Activated CD8-positive, alpha-beta memory T cell treated with anti-CD3 and anti-CD28 coated beads, Interleukin-2, amount 10 ng/mL, durations not matched to agents 7 days and 5 days (primary cell): ENCODE measurements at regions not wholly inside any gene's neighbourhood (a gene's known extent, or its start where the extent isn't known, plus 50 kb on each side); places are given as distances from the start of the nearest gene placed in this dataset.

Source experiments
- ATAC-seq: fragments of 150-1000 bp; cut with Tn5 transposase; one replicate; pipeline ENCODE4 v1.10.0; 2021; ENCODE audit warnings: moderate library complexity
- CTCF ChIA-PET: fragments of 350-600 bp; sonication (Branson Sonifier 250); formaldehyde crosslinking; loops from one replicate; lab custom pipeline; 2021; ENCODE audit warnings: antibody characterized with exemption; lab: Charles Lee
- DNase-seq: peaks from one replicate; pipeline ENCODE4 v3.0.0-alpha.2; 2020
- H3K27ac Mint-ChIP-seq: one replicate; pipeline ENCODE4 v1.8.0; 2021; ENCODE audit warnings: mild to moderate bottlenecking, mixed read lengths
- H3K27me3 Mint-ChIP-seq: one replicate; pipeline ENCODE4 v1.8.0; 2021; ENCODE audit warnings: mixed read lengths
- H3K36me3 Mint-ChIP-seq: one replicate; pipeline ENCODE4 v1.8.0; 2021; ENCODE audit warnings: mild to moderate bottlenecking, mixed read lengths
- H3K4me1 Mint-ChIP-seq: one replicate; pipeline ENCODE4 v1.8.0; 2021; ENCODE audit warnings: mixed read lengths
- H3K4me3 Mint-ChIP-seq: one replicate; pipeline ENCODE4 v1.8.0; 2021; ENCODE audit warnings: mild to moderate bottlenecking, moderate library complexity, mixed read lengths
- H3K9me3 Mint-ChIP-seq: one replicate; pipeline ENCODE4 v1.8.0; 2022; ENCODE audit warnings: low read depth, mixed read lengths

GRCh38 chr15:61684749-61685467 is 375.3 kb downstream of the VPS13C start:
- no peak for ATAC-seq
- Mint-ChIP-seq H3K27ac (no peak overlapping the region), H3K4me1 (no peaks in the 10 kb centered on the region)

DNA sequence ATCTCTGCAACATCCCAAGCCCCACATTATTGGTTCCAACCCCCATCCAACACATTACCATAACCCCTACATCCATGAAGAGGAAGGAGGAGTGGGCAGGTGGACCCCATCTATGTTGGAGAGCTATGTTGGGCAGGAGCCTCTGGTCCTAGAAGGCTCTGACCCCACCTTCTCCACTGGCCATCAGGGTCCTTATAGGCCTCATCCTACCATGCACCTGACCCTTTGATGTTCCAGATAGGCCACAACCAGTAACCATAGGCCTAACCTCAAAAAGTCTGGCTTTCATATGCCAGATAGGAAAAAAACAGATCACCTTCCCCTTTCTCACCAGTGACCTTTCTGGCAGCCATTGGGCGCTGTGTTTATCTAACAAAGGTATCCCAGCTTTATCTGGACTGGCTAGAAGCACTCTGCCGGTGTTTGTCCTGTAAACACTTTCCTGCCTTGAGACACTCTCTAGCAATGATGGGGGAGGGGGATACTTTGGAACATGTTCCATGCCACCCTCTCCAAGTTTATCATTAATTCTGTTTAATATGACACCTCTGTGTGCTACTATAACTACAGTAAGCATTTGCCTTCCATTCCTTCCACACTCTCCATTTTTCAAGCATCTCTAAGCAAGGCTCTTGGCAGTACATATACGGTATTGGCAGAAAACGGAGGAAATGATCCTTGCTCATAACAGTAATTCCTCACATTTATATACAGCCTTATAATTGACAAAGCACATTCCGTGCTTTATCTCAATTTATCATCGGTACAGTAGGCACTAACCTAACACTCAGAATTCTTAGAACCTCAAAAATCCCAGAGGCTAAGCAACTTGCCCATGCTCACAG is 377.1 kb downstream of the VPS13C start:
- no peak for ATAC-seq
- no peaks in the 10 kb centered on the region for H3K36me3 Mint-ChIP-seq

More at GRCh38 chr15:61684749-61685467, 375.3 kb downstream of the VPS13C start:
- CTCF ChIA-PET = interaction anchor here (0.9 kb wide), 1 partner anchor 8 kb away, joined by 3 read pairs; no protein-coding TSS in a partner anchor
- Mint-ChIP-seq H3K4me3 (no peak overlapping the region), H3K36me3 (no peaks in the 10 kb centered on the region), H3K27me3 (peaks cover 6% of the 10 kb centered on the region), H3K9me3 (no peaks in the 10 kb centered on the region)
- no peak for DNase-seq

DNA sequence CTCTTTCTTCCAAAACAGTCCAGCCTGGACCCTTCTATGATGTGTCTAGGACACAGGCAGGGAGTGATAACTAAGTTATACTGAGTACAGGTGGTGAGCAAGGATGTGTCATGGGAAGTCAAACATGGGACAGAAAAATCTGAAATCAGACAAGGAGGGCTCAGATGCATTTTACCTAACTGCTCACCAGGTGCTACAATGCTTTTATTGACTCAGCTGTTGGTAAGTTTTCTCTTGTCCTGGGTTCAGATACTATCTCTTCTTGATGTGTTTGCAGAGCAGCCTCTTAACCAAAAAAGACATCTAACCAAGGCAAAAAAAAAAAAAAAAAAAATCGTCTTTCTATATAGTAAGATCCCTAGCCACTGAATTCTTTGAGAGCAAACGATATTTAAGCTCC is 378.6 kb downstream of the VPS13C start:
- CTCF ChIA-PET = no interaction called here
- Mint-ChIP-seq H3K4me3 (no peak overlapping the region), H3K4me1 (no peaks in the 10 kb centered on the region), H3K27ac (no peak overlapping the region), H3K36me3 (no peaks in the 10 kb centered on the region), H3K27me3 (peaks cover 17% of the 10 kb centered on the region), H3K9me3 (no peaks in the 10 kb centered on the region)
- ATAC-seq = no peak
- no peak for DNase-seq

More for the DNA sequence above, 377.1 kb downstream of the VPS13C start:
- no peaks in the 10 kb centered on the region for H3K4me1 Mint-ChIP-seq
- CTCF ChIA-PET = no interaction called here
- H3K4me3 Mint-ChIP-seq = no peak overlapping the region
- DNase-seq = no peak
- H3K27me3 Mint-ChIP-seq = peaks cover 13% of the 10 kb centered on the region
- no peak overlapping the region for H3K27ac Mint-ChIP-seq
- H3K9me3 Mint-ChIP-seq = no peaks in the 10 kb centered on the region

GRCh38 chr15:61681038-61681418 is 379.2 kb downstream of the VPS13C start:
- CTCF ChIA-PET = no interaction called here
- H3K9me3 Mint-ChIP-seq = no peaks in the 10 kb centered on the region
- H3K36me3 Mint-ChIP-seq = no peaks in the 10 kb centered on the region
- H3K27ac Mint-ChIP-seq = no peak overlapping the region
- no peak overlapping the region for H3K4me3 Mint-ChIP-seq
- peaks cover 17% of the 10 kb centered on the region for H3K27me3 Mint-ChIP-seq
- no peaks in the 10 kb centered on the region for H3K4me1 Mint-ChIP-seq
- no peak for ATAC-seq
- DNase-seq = no peak

DNA sequence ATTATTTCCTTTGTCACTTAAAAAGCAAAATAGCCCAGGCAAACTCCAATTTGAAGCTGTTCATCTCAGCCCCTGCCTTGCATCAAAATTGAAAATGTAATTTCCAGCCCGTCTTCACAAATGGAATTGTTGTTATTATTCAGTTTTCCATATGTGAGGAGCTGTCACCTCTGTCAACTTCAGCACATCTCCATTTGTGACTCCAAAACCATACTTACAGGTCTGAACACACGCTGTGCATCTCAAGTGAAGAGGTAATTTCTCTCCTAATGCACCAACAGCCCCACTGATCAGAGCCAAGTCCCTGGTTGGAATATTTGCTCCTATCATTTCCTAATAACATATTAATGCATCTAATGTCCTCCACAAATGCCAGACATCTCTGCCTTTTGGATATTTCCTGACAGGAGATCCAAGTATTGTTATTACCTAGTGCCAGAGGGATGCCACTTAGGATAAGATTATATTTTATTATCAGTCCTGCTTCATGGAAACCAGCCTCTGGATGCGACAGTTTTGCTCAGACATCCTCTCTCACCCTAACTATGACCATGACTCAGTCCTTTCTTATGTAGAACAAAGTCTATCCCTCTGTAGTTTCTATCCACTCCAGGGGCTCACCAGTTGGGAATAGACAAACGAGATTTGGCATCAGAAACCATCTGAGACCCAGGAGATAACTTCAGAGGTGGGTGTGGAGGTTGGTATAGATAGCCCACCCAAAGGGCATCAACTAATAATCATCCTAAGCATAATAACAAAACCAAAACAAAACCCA is 379.8 kb downstream of the VPS13C start:
- DNase-seq = no peak
- CTCF ChIA-PET = no interaction called here
- Mint-ChIP-seq H3K27ac (no peak overlapping the region), H3K27me3 (peaks cover 19% of the 10 kb centered on the region), H3K36me3 (no peaks in the 10 kb centered on the region), H3K4me1 (no peaks in the 10 kb centered on the region), H3K9me3 (no peaks in the 10 kb centered on the region), H3K4me3 (no peak overlapping the region)
- no peak for ATAC-seq

DNA sequence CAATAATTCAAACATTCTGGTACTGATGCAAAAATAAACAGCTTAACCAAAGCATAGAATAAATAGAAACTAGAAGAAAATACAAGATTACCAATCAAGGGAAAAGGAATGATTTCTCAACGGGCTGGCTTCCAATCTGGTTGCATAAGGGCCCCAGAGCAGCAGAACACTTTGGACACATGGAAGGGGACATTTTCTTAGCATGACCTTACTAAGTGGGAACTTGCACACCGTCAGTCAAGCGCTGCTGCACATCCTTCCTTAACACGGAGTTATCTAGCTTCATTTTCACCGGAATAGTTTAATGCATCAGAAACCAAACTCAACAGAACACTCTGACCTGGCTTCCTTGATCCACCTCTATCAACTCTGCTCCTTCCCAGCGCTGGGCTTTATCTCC is 388.5 kb downstream of the VPS13C start:
- H3K9me3 Mint-ChIP-seq = no peaks in the 10 kb centered on the region
- DNase-seq (no peak), ATAC-seq (no peak)
- CTCF ChIA-PET = interaction anchor here (0.6 kb wide), 1 partner anchor 182 kb away, joined by 3 read pairs; no protein-coding TSS in a partner anchor
- H3K27ac Mint-ChIP-seq = no peak overlapping the region
- no peaks in the 10 kb centered on the region for H3K4me1 Mint-ChIP-seq
- H3K4me3 Mint-ChIP-seq = no peak overlapping the region
- H3K36me3 Mint-ChIP-seq = no peaks in the 10 kb centered on the region
- H3K27me3 Mint-ChIP-seq = peaks cover 17% of the 10 kb centered on the region

GRCh38 chr15:61668444-61668843 is 391.8 kb downstream of the VPS13C start:
- Mint-ChIP-seq H3K4me1 (no peaks in the 10 kb centered on the region), H3K9me3 (no peaks in the 10 kb centered on the region), H3K36me3 (no peaks in the 10 kb centered on the region), H3K27me3 (peaks cover 25% of the 10 kb centered on the region), H3K27ac (no peak overlapping the region), H3K4me3 (no peak overlapping the region)
- DNase-seq = no peak
- ATAC-seq = no peak
- CTCF ChIA-PET = interaction anchor here (1.2 kb wide), 1 partner anchor 165 kb away, joined by 3 read pairs; no protein-coding TSS in a partner anchor

DNA sequence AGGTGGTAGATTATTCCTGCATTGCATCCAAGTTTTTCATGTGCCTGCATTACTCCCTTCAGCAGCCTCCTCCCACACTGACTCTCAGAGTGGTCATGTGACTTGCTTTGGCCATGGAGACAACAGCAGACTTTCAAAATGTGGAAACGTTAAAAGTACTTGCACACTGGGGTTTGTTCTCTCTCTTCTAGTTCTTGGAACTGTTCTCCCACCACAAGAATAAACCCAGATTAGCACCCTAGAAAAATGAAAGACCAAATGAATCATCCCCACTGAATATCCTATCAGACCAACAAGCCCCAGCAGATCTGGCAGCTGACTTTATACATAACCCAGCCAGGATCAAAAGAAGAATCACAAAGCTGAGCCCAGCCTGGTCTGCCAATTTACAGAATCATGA is 398.5 kb downstream of the VPS13C start:
- Mint-ChIP-seq H3K36me3 (no peaks in the 10 kb centered on the region), H3K9me3 (no peaks in the 10 kb centered on the region), H3K4me3 (no peak overlapping the region), H3K27me3 (peaks cover 18% of the 10 kb centered on the region), H3K4me1 (no peaks in the 10 kb centered on the region), H3K27ac (no peak overlapping the region)
- CTCF ChIA-PET = no interaction called here
- DNase-seq (no peak), ATAC-seq (no peak)

DNA sequence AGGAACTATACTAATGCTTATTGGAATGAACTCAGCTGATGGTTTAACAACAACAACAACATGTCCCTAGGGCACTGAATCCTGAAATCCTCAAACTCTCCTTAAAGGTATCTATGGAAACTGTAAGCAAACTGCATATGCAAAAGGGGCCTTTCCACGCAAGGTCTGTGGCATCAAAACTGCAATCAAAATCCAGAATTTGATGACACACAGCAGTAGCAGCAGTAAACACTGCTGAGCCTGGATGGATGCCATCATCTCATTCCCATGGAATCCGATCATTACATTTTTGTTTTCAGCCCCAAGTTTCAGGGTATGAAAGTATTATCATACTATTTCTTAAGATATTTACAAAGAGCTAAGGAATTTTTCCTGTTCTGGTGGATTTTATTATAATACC is 399.7 kb downstream of the VPS13C start:
- Mint-ChIP-seq H3K4me1 (no peaks in the 10 kb centered on the region), H3K9me3 (no peaks in the 10 kb centered on the region), H3K27me3 (peaks cover 16% of the 10 kb centered on the region), H3K4me3 (no peak overlapping the region), H3K27ac (no peak overlapping the region), H3K36me3 (no peaks in the 10 kb centered on the region)
- CTCF ChIA-PET = no interaction called here
- DNase-seq = no peak
- ATAC-seq = no peak

DNA sequence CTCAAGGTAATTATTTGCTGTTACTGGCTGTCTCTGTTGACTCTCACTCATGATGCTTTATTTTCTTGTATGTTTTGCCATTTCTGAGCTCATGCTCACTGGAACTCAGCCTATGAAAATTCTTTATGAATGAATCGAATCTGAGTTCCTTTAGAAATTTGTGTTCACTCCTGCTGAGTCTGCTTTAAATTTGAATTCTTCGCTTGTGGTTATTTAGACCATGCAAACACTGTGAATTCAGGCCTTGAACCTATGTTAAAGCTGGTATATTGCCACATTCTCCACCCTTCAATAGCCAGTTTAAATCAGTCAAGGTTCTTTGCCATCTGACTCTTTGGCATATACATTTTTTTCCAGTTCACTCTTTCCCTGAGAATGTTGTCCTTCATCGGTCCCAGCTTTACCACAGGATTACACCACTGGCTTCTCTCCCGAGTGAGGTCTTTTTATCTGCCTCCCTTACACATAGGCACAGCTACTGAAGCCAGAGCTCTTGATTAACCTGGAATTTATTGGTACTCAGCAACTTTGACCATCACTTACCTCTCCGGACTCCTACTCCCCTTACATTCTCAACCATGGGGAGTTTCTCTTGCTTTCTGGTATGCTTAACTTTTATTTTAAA is 400.6 kb downstream of the VPS13C start:
- Mint-ChIP-seq H3K9me3 (no peaks in the 10 kb centered on the region), H3K27ac (no peak overlapping the region), H3K27me3 (peaks cover 9% of the 10 kb centered on the region), H3K4me1 (no peaks in the 10 kb centered on the region), H3K4me3 (no peak overlapping the region), H3K36me3 (no peaks in the 10 kb centered on the region)
- CTCF ChIA-PET = no interaction called here
- ATAC-seq = no peak
- no peak for DNase-seq

DNA sequence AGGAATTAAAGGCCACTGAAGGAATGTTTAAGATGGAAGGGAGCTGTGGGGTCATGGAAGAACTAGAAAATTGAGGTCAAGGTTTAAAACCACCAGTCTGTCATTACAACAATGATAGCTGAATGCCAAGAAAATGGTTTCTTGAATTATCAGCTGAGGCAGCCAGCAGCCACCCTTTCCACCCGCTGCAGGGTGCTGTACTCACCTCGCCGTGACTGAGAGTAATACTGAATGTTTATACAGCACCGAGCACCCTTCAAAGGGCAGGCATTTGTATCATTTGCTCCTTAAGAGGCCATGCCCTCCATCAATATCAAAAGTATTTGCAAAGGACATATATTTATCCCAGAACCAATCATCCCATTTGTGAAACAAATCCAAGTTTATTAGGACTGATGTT is 402.8 kb downstream of the VPS13C start:
- CTCF ChIA-PET = no interaction called here
- Mint-ChIP-seq H3K4me1 (no peaks in the 10 kb centered on the region), H3K9me3 (no peaks in the 10 kb centered on the region), H3K27ac (no peak overlapping the region), H3K4me3 (no peak overlapping the region), H3K36me3 (no peaks in the 10 kb centered on the region), H3K27me3 (peaks cover 3% of the 10 kb centered on the region)
- no peak for DNase-seq
- no peak for ATAC-seq

GRCh38 chr15:61656391-61656790 is 403.9 kb downstream of the VPS13C start:
- no peak for ATAC-seq
- no peak for DNase-seq
- no peak overlapping the region for H3K27ac Mint-ChIP-seq
- H3K9me3 Mint-ChIP-seq = no peaks in the 10 kb centered on the region
- no peak overlapping the region for H3K4me3 Mint-ChIP-seq
- no peaks in the 10 kb centered on the region for H3K36me3 Mint-ChIP-seq
- CTCF ChIA-PET = no interaction called here
- H3K27me3 Mint-ChIP-seq = peaks cover 3% of the 10 kb centered on the region
- H3K4me1 Mint-ChIP-seq = no peaks in the 10 kb centered on the region

- H3K9me3 Mint-ChIP-seq = no peaks in the 10 kb centered on the region
- CTCF ChIA-PET = no interaction called here
- no peak overlapping the region for H3K27ac Mint-ChIP-seq
- H3K4me1 Mint-ChIP-seq = no peaks in the 10 kb centered on the region
- DNase-seq = no peak
- no peak for ATAC-seq
- H3K4me3 Mint-ChIP-seq = no peak overlapping the region
- H3K36me3 Mint-ChIP-seq = no peaks in the 10 kb centered on the region
- peaks cover 3% of the 10 kb centered on the region for H3K27me3 Mint-ChIP-seq
These were observed 404.4 kb downstream of the VPS13C start for GRCh38 chr15:61655881-61656280.
